Stomach (tissue), 4 donors: ENCODE measurements at regions not wholly inside any gene's neighbourhood (a gene's known extent, or its start where the extent isn't known, plus 50 kb on each side); places are given as distances from the start of the nearest gene placed in this dataset.

ENCODE experiments used
- CTCF ChIP-seq, 7 experiments: fragments of 450-650 bp in 4 of 7; fragments of 200-600 bp in 3 of 7; sonication (generic) in 3 of 7; IDR thresholded peaks; one replicate each; pipeline ENCODE4 v1.5.1; 2016 to 2019; ENCODE audit warnings: antibody characterized with exemption in 7 of 7, control low read depth in 2 of 7, mild to moderate bottlenecking in 1 of 7
- EP300 ChIP-seq: sonication (generic); formaldehyde crosslinking; IDR thresholded peaks from one replicate; pipeline ENCODE4 v1.6.1; 2017; ENCODE audit warnings: antibody characterized with exemption
- POLR2AphosphoS5 ChIP-seq, 3 donors: sonication (generic); formaldehyde crosslinking; IDR thresholded peaks; one replicate each; pipeline ENCODE4 v1.6.1; 2016; ENCODE audit warnings: antibody characterized with exemption in 3 of 3

DNA sequence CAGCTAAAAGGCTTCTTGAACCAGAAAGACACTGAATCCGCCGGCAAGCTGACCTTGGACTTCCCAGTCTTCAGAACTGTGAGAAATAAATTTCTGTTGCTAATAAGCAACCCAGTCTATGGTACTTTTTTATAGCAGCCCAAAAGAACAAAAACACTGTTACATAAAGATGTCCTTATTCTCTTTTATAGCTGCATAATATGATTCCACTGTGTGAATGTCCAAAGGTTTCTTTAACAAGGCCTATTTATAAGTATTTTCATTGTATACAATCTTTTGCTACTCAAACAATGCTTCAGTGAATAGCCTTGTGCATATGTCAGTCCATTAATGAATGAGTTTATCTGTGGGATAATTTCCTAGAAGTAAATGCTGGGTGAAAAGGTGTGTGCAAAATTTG, 190.8 kb upstream of the INHBA start:
- TF ChIP-seq CTCF (IDR thresholded peaks at IDR 0.05) = no peak
- no peak for TF ChIP-seq POLR2AphosphoS5 (IDR thresholded peaks at IDR 0.05)
- TF ChIP-seq EP300 = no peak
